ENCODE measurements at regions not wholly inside any gene's neighbourhood (a gene's known extent, or its start where the extent isn't known, plus 50 kb on each side); places are given as distances from the start of the nearest gene placed in this dataset.

GRCh38 chr7:12954380-12955033 is 267.1 kb downstream of the ARL4A start:
- TF ChIP-seq, protein P1, sequence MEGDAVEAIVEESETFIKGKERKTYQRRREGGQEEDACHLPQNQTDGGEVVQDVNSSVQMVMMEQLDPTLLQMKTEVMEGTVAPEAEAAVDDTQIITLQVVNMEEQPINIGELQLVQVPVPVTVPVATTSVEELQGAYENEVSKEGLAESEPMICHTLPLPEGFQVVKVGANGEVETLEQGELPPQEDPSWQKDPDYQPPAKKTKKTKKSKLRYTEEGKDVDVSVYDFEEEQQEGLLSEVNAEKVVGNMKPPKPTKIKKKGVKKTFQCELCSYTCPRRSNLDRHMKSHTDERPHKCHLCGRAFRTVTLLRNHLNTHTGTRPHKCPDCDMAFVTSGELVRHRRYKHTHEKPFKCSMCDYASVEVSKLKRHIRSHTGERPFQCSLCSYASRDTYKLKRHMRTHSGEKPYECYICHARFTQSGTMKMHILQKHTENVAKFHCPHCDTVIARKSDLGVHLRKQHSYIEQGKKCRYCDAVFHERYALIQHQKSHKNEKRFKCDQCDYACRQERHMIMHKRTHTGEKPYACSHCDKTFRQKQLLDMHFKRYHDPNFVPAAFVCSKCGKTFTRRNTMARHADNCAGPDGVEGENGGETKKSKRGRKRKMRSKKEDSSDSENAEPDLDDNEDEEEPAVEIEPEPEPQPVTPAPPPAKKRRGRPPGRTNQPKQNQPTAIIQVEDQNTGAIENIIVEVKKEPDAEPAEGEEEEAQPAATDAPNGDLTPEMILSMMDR (IDR thresholded peaks at IDR 0.05; ENCODE audit: insufficient read depth, low read length, poor library complexity, severe bottlenecking) = no peak
- Histone ChIP-seq H3K36me3 (ENCODE audit: control insufficient read depth, insufficient read depth, low read length) (no peaks in the 10 kb centered on the region), H3K4me3 (ENCODE audit: low read depth, low read length) (no peak overlapping the region), H3K27me3 (ENCODE audit: control insufficient read depth, insufficient read depth, low read length) (no peaks in the 10 kb centered on the region)
- DNase-seq (ENCODE audit: low read depth) = no peak

- Histone ChIP-seq H3K36me3 (ENCODE audit: control insufficient read depth, insufficient read depth, low read length) (no peaks in the 10 kb centered on the region), H3K4me3 (ENCODE audit: low read depth, low read length) (no peak overlapping the region), H3K27me3 (ENCODE audit: control insufficient read depth, insufficient read depth, low read length) (no peaks in the 10 kb centered on the region)
- TF ChIP-seq, protein P1 (IDR thresholded peaks at IDR 0.05; ENCODE audit: insufficient read depth, low read length, poor library complexity, severe bottlenecking) = no peak
- no peak for DNase-seq (ENCODE audit: low read depth)
Measured at GRCh38 chr7:12957487-12957886, 270.1 kb downstream of the ARL4A start.

DNA sequence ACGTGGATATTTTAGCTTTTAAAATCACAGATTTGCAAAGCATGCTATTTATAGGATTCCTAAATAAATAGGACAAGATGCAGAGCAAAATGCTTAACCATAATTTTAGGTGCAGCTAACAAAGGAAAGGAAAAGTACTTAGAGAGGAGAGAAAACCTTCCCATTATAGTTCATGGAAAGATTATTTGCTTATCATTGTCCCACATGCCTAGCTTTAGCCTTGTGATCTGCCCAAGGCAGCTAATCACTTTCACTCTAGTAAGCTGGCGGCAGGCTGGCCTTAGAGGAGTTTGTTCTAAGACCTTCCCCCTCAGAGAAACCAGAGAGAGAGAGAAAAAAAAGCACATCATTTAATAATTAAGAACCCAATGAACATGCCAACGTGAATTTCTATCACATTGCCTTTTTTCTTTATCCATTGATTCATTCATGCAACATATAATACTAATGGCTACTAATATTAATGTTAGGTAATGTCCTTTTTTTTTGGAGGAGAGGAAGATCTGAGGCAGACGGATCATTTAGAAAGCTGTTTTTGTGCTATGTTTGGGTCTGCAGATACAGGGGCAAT is 274.6 kb downstream of the ARL4A start:
- TF ChIP-seq, protein P1 (IDR thresholded peaks at IDR 0.05; ENCODE audit: insufficient read depth, low read length, poor library complexity, severe bottlenecking) = no peak
- no peaks in the 10 kb centered on the region for H3K27me3 ChIP-seq (ENCODE audit: control insufficient read depth, insufficient read depth, low read length)

GRCh38 chr7:12963435-12963834 is 276.0 kb downstream of the ARL4A start:
- TF ChIP-seq, protein P1 (IDR thresholded peaks at IDR 0.05; ENCODE audit: insufficient read depth, low read length, poor library complexity, severe bottlenecking) = no peak
- no peaks in the 10 kb centered on the region for H3K27me3 ChIP-seq (ENCODE audit: control insufficient read depth, insufficient read depth, low read length)
- H3K36me3 ChIP-seq (ENCODE audit: control insufficient read depth, insufficient read depth, low read length) = no peaks in the 10 kb centered on the region
- no peak for DNase-seq (ENCODE audit: low read depth)
- H3K4me3 ChIP-seq (ENCODE audit: low read depth, low read length) = no peak overlapping the region

More for the DNA sequence above, 274.6 kb downstream of the ARL4A start:
- Histone ChIP-seq H3K36me3 (ENCODE audit: control insufficient read depth, insufficient read depth, low read length) (no peaks in the 10 kb centered on the region), H3K4me3 (ENCODE audit: low read depth, low read length) (no peak overlapping the region)
- DNase-seq (ENCODE audit: low read depth) = no peak

GRCh38 chr7:12964836-12965235 is 277.4 kb downstream of the ARL4A start:
- no peak for DNase-seq (ENCODE audit: low read depth)
- no peaks in the 10 kb centered on the region for H3K27me3 ChIP-seq (ENCODE audit: control insufficient read depth, insufficient read depth, low read length)

More at GRCh38 chr7:12964836-12965235, 277.4 kb downstream of the ARL4A start:
- TF ChIP-seq, protein P1 (IDR thresholded peaks at IDR 0.05; ENCODE audit: insufficient read depth, low read length, poor library complexity, severe bottlenecking) = no peak
- no peak overlapping the region for H3K4me3 ChIP-seq (ENCODE audit: low read depth, low read length)
- no peaks in the 10 kb centered on the region for H3K36me3 ChIP-seq (ENCODE audit: control insufficient read depth, insufficient read depth, low read length)
